Esophagus squamous epithelium (tissue), 5 donors: ENCODE measurements at regions not wholly inside any gene's neighbourhood (a gene's known extent, or its start where the extent isn't known, plus 50 kb on each side); places are given as distances from the start of the nearest gene placed in this dataset.

Experiments used
- DNase-seq: peaks from one replicate; lab custom pipeline; 2025; lab: John Stamatoyannopoulos, UW
- H3K27ac ChIP-seq, 4 donors: fragments of 200-600 bp; sonication (generic); one replicate each; pipeline ENCODE4 v1.5.1; 2016 to 2019; ENCODE audit warnings: mild to moderate bottlenecking in 1 of 4
- H3K27me3 ChIP-seq, 4 donors: fragments of 200-600 bp; sonication (generic); 1 replicate in 3 of 4; 2 replicates in 1 of 4; pipeline versions ENCODE4 v1.5.1 to v1.6.0; 2017 to 2021; ENCODE audit warnings: antibody characterized with exemption in 1 of 4
- H3K36me3 ChIP-seq, 3 donors: fragments of 200-600 bp; sonication (generic); one replicate each; pipeline ENCODE4 v1.5.1; 2016 to 2019
- H3K4me1 ChIP-seq, 3 donors: fragments of 200-600 bp; sonication (generic); one replicate each; pipeline ENCODE4 v1.5.1; 2017 to 2019
- H3K4me3 ChIP-seq, 4 donors: fragments of 200-600 bp; sonication (generic); 1 replicate in 3 of 4; 2 replicates in 1 of 4; pipeline ENCODE4 v1.5.1; 2016 to 2019; ENCODE audit warnings: mild to moderate bottlenecking in 2 of 4, moderate library complexity in 1 of 4
- H3K9me3 ChIP-seq, 3 donors: fragments of 200-600 bp; sonication (generic); one replicate each; pipeline ENCODE4 v1.5.1; 2016 to 2019
- POLR2A ChIP-seq, 4 donors: fragments of 450-650 bp; IDR thresholded peaks; one replicate each; pipeline ENCODE4 v1.6.1; 2017; ENCODE audit warnings: antibody characterized with exemption in 4 of 4, mild to moderate bottlenecking in 4 of 4, moderate library complexity in 3 of 4
- WGBS, 2 donors: methylation state at CpG; one replicate each; pipeline ENCODE4 v1.1.5; 2018; 5-methylcytosine and 5-hydroxymethylcytosine counted together
- intact Hi-C: fragments of 100-400 bp; cut with DNase I; formaldehyde crosslinking; loops from one replicate; pipeline ENCODE4 v1.15.0; 2022
- TF ChIP-seq, protein P1 (sequence below), 6 experiments: fragments of 450-650 bp in 4 of 6; fragments of 200-600 bp in 2 of 6; sonication (generic) in 2 of 6; IDR thresholded peaks; one replicate each; pipeline ENCODE4 v1.5.1; 2016 to 2019; ENCODE audit warnings: antibody characterized with exemption in 6 of 6, mild to moderate bottlenecking in 4 of 6, moderate library complexity in 4 of 6
- donor health status: DM: yes; HTN: yes; CAD: no.

DNA sequence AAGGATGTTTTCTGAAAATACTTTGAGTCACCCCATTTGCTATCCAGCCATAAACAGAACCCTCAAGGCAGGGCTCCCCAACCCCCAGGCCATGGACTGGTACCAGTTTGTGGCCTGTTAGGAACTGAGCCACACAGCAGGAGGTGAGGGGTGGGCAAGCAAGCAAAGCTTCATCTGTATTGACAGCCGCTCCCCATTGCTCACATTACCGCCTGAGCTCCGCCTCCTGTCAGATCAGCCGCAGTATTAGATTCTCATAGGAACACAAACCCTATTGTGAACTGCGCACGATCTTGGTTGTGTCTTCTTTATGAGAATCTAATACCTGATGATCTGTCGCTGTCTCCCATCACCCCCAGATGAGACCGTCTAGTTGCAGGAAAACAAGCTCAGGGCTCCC, 543.8 kb downstream of the CBLN4 start:
- Histone ChIP-seq H3K4me3 (no peak overlapping the region), H3K36me3 (no peaks in the 10 kb centered on the region), H3K27ac (no peak overlapping the region), H3K4me1 (no peaks in the 10 kb centered on the region), H3K9me3 (no peaks in the 10 kb centered on the region), H3K27me3 (no peaks in the 10 kb centered on the region)
- intact Hi-C loops: no loop called here
- WGBS, 2 donors: 97 to 99% methylated on average over 8 of the region's 8 CpGs
- no peak for DNase-seq
- TF ChIP-seq POLR2A (IDR thresholded peaks at IDR 0.05): no peak
- TF ChIP-seq, protein P1, sequence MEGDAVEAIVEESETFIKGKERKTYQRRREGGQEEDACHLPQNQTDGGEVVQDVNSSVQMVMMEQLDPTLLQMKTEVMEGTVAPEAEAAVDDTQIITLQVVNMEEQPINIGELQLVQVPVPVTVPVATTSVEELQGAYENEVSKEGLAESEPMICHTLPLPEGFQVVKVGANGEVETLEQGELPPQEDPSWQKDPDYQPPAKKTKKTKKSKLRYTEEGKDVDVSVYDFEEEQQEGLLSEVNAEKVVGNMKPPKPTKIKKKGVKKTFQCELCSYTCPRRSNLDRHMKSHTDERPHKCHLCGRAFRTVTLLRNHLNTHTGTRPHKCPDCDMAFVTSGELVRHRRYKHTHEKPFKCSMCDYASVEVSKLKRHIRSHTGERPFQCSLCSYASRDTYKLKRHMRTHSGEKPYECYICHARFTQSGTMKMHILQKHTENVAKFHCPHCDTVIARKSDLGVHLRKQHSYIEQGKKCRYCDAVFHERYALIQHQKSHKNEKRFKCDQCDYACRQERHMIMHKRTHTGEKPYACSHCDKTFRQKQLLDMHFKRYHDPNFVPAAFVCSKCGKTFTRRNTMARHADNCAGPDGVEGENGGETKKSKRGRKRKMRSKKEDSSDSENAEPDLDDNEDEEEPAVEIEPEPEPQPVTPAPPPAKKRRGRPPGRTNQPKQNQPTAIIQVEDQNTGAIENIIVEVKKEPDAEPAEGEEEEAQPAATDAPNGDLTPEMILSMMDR (IDR thresholded peaks at IDR 0.05): no peak

DNA sequence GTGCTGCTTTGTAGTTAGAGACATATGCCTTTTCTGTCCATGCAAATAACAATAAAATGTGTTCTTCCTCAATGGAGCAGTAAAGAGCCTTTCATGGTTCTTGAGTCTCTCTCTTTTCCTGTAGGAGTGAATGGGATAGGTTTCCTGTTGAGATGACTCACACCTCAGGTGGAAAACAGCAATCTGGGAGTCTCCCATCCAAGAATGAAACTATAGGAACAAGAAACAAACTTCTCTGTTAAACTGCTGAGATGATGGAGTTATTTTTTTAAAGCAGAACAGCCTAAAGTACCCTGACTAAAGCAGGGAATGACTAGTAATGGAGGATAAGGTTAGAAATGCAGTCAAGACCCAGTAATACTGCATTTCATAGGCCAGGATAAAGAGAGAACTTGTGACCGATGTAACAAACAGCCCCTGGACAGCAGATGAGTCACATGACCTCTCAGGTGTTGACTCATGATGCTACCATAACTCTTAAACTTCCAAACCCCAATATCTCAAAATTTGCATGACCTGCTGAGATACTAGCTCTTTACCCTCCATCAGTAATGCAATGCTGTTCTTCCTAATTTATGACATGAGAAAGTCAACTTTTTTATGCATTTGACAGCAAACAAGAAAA, 548.9 kb downstream of the CBLN4 start:
- no peak for DNase-seq
- no peaks in the 10 kb centered on the region for H3K36me3 ChIP-seq
- H3K4me1 ChIP-seq: no peaks in the 10 kb centered on the region
- no peak for TF ChIP-seq POLR2A (IDR thresholded peaks at IDR 0.05)
- TF ChIP-seq, protein P1 (IDR thresholded peaks at IDR 0.05): no peak
- H3K27me3 ChIP-seq: no peaks in the 10 kb centered on the region
- intact Hi-C loops: no loop called here
- no peak overlapping the region for H3K27ac ChIP-seq
- WGBS, 2 donors: 41 to 59% methylated on average over 1 of the region's 1 CpG
- no peaks in the 10 kb centered on the region for H3K9me3 ChIP-seq
- no peak overlapping the region for H3K4me3 ChIP-seq

DNA sequence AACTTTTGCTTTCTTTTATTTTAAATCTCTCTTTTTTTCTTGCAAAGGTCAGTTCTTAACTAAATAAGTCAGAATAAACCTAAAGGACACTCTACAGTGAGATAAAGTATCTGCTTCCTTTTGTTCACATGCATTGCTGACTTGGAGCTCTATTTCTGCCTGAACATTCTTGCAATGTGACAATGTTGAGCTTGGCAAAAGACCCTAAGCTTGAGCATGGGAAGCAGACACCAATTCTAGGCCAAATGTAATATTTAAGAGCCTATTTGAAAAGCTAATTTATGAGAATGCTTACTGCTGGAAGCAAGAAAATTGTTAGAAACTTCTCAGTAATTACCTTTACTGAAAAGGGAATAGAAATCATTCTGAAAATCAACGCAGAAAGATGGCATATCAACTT, 556.2 kb downstream of the CBLN4 start:
- no peak overlapping the region for H3K4me3 ChIP-seq
- no peak overlapping the region for H3K27ac ChIP-seq
- H3K9me3 ChIP-seq: no peaks in the 10 kb centered on the region
- H3K36me3 ChIP-seq: no peaks in the 10 kb centered on the region
- intact Hi-C loops: no loop called here
- no peak for DNase-seq
- H3K4me1 ChIP-seq: no peaks in the 10 kb centered on the region
- WGBS, 2 donors: 73% methylated on average over 1 of the region's 1 CpG
- TF ChIP-seq POLR2A (IDR thresholded peaks at IDR 0.05): no peak
- TF ChIP-seq, protein P1 (IDR thresholded peaks at IDR 0.05): no peak
- no peaks in the 10 kb centered on the region for H3K27me3 ChIP-seq

DNA sequence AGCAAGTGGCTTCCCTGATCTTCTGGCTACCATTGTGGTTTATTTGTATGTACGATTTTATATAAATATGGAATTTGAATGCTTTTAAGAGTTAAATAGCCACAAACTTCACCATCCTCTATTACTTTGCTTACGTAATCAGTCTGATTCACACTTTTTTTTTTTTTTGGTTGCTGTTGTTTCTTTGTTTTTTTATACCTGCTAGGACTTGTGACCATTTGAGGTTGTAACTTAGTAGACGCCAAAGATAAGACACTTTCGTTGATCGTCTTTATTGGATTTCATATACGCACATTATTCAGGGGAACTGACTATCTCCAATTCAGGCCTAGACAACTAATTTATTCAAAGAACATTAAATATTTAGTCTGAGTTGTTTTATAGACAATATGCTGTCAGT, 559.0 kb downstream of the CBLN4 start:
- DNase-seq: no peak
- TF ChIP-seq POLR2A (IDR thresholded peaks at IDR 0.05): no peak
- H3K27ac ChIP-seq: no peak overlapping the region

DNA sequence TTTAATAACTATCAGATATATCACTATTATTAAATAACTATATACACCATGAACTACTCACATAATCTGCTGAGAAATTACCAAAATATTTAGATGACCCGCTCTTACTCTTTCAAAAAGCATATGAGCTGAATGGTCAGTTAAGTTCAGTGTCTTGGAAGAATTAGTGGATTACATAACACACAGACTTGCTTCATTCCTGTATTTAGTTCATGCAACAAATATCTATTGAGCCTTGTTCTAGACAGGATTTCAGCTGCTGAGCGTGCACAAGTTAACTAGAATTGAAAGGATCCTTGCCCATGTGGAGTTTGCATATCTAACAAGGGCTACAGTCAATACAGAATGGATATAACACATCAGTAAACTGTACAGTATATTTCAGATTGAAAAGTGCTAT, 566.2 kb downstream of the CBLN4 start:
- TF ChIP-seq, protein P1 (IDR thresholded peaks at IDR 0.05): no peak
- TF ChIP-seq POLR2A (IDR thresholded peaks at IDR 0.05): no peak

More for the DNA sequence above, 559.0 kb downstream of the CBLN4 start:
- H3K27me3 ChIP-seq: no peaks in the 10 kb centered on the region
- no peaks in the 10 kb centered on the region for H3K4me1 ChIP-seq
- 41 to 48% methylated on average over 6 of the region's 6 CpGs for WGBS, 2 donors
- intact Hi-C loops: no loop called here
- no peak overlapping the region for H3K4me3 ChIP-seq
- H3K9me3 ChIP-seq: no peaks in the 10 kb centered on the region
- no peaks in the 10 kb centered on the region for H3K36me3 ChIP-seq

More for the DNA sequence above, 566.2 kb downstream of the CBLN4 start:
- Histone ChIP-seq H3K4me3 (no peak overlapping the region), H3K27ac (no peak overlapping the region), H3K36me3 (no peaks in the 10 kb centered on the region), H3K4me1 (peaks cover 0 to 14% (median 5%) of the 10 kb centered on the region in 3 donors), H3K27me3 (no peaks in the 10 kb centered on the region), H3K9me3 (no peaks in the 10 kb centered on the region)
- no peak for DNase-seq
- 54 to 85% methylated on average over 2 of the region's 2 CpGs for whole genome bisulfite sequencing, 2 donors
- intact Hi-C loops: no loop called here
